SIG-M5 treated with dmso at 0.1 percent for 504 hours (cell line): ENCODE measurements at regions not wholly inside any gene's neighbourhood (a gene's known extent, or its start where the extent isn't known, plus 50 kb on each side); places are given as distances from the start of the nearest gene placed in this dataset.

Experiments
- DNase-seq: peaks from one replicate; lab custom pipeline; 2025; ENCODE audit not compliant: unreplicated experiment; lab: John Stamatoyannopoulos, UW

GRCh38 chr6:137731960-137732616 lies 135.0 kb upstream of the TNFAIP3 start:
- DNase-seq = peak; percentile 98

- DNase-seq = no peak
These were observed 133.7 kb upstream of the TNFAIP3 start for GRCh38 chr6:137733372-137733771.

GRCh38 chr6:137734005-137734874 lies 132.8 kb upstream of the TNFAIP3 start:
- no peak for DNase-seq

- peak; percentile 87 for DNase-seq
These were observed 132.2 kb upstream of the TNFAIP3 start for GRCh38 chr6:137734875-137735182.

GRCh38 chr6:137736048-137736818 lies 130.8 kb upstream of the TNFAIP3 start:
- no peak for DNase-seq

- no peak for DNase-seq
These were observed 130.1 kb upstream of the TNFAIP3 start for GRCh38 chr6:137736911-137737310.

GRCh38 chr6:137737836-137738596 lies 129.0 kb upstream of the TNFAIP3 start:
- no peak for DNase-seq

GRCh38 chr6:137738931-137739504 lies 128.0 kb upstream of the TNFAIP3 start:
- no peak for DNase-seq

- no peak for DNase-seq
These were observed 127.5 kb upstream of the TNFAIP3 start for GRCh38 chr6:137739544-137739943.

GRCh38 chr6:137740091-137740755 lies 126.8 kb upstream of the TNFAIP3 start:
- no peak for DNase-seq

- DNase-seq = no peak
These were observed 125.9 kb upstream of the TNFAIP3 start for GRCh38 chr6:137740967-137741761.

GRCh38 chr6:137743493-137743892 lies 123.6 kb upstream of the TNFAIP3 start:
- DNase-seq = no peak

- DNase-seq = no peak
These were observed 122.2 kb upstream of the TNFAIP3 start for GRCh38 chr6:137744877-137745276.

- no peak for DNase-seq
These were observed 121.7 kb upstream of the TNFAIP3 start for GRCh38 chr6:137745321-137745720.

GRCh38 chr6:137746264-137746663 lies 120.8 kb upstream of the TNFAIP3 start:
- no peak for DNase-seq

- no peak for DNase-seq
These were observed 117.3 kb upstream of the TNFAIP3 start for GRCh38 chr6:137749696-137750211.

GRCh38 chr6:137750297-137750696 lies 116.8 kb upstream of the TNFAIP3 start:
- DNase-seq = no peak

- DNase-seq = no peak
These were observed 115.1 kb upstream of the TNFAIP3 start for GRCh38 chr6:137751768-137752560.
